ENCODE measurements at regions not wholly inside any gene's neighbourhood (a gene's known extent, or its start where the extent isn't known, plus 50 kb on each side); places are given as distances from the start of the nearest gene placed in this dataset.

DNA sequence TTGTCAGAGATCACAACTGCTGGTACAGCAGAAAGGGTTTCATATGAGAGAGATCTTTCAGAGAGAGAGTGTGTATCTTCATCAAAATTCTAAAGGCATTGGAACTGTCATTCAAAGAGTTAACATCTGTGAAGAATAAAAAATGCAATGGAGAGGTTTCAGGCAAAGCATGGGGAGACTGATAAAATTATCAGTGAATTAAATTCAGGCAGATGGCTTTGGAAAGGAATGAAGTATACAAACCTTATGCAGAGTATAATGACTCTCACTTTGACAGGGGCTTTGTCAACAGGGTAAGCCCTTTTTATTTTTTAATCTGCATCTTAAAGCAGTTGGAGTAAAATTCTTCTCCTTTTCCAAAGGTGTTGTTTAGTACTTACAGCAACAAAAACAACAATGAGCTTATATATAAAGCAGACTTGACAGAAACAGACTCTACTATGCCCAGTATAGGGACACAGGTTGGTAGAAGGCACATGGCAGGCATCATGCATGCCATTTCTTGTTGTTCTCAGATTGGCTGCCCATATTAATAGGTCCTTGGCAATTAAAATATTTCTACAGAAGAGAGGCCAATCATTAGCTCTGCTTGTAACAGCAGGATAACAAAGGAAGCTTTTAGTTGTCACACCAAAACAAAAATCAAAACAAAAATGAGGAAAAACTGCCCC is 54.9 kb upstream of the NXPH1 start:
- H3K36me3 ChIP-seq: no peaks in the 10 kb centered on the region
- H3K27me3 ChIP-seq: no peaks in the 10 kb centered on the region
- H3K4me3 ChIP-seq: no peak overlapping the region
- H3K4me1 ChIP-seq: no peaks in the 10 kb centered on the region
- H3K9me3 ChIP-seq: peaks cover 0 to 3% (median 0%) of the 10 kb centered on the region in 12 donors
- TF ChIP-seq POLR2A (IDR thresholded peaks at IDR 0.05): no peak
- TF ChIP-seq, protein P1, sequence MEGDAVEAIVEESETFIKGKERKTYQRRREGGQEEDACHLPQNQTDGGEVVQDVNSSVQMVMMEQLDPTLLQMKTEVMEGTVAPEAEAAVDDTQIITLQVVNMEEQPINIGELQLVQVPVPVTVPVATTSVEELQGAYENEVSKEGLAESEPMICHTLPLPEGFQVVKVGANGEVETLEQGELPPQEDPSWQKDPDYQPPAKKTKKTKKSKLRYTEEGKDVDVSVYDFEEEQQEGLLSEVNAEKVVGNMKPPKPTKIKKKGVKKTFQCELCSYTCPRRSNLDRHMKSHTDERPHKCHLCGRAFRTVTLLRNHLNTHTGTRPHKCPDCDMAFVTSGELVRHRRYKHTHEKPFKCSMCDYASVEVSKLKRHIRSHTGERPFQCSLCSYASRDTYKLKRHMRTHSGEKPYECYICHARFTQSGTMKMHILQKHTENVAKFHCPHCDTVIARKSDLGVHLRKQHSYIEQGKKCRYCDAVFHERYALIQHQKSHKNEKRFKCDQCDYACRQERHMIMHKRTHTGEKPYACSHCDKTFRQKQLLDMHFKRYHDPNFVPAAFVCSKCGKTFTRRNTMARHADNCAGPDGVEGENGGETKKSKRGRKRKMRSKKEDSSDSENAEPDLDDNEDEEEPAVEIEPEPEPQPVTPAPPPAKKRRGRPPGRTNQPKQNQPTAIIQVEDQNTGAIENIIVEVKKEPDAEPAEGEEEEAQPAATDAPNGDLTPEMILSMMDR (IDR thresholded peaks at IDR 0.05): no peak
- DNase-seq: no peak
- no peak overlapping the region for H3K27ac ChIP-seq
- ATAC-seq: no peak
- intact Hi-C loops (cut with DNase I): no loop called here

DNA sequence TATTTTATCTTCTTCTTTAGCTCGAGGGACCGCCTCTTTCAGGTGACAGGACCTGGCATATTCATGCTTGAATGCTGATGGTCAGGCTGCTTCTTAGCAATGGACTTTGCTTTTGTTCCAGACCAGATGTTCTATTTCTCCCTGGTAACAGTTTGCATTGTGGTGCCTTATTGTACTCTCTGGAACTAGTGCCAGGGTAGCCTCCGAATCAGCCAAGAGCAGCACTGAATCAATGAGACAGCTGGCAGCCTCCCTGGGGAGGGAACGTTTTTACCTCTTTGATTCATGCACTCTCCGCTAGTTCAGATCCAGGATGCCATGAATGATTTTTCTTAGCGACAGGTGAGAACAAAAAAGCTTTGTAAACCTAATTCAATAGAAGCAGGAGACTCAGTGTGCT is 54.1 kb upstream of the NXPH1 start:
- ATAC-seq (no peak), DNase-seq (no peak)
- no peak overlapping the region for H3K27ac ChIP-seq
- no peak overlapping the region for H3K4me3 ChIP-seq
- TF ChIP-seq, protein P1 (IDR thresholded peaks at IDR 0.05): no peak
- TF ChIP-seq POLR2A (IDR thresholded peaks at IDR 0.05): no peak
- no peaks in the 10 kb centered on the region for H3K4me1 ChIP-seq
- intact Hi-C loops (cut with DNase I): no loop called here
- WGBS, 4 donors: 54 to 65% (median 57%) methylated on average over 6 of the region's 6 CpGs
- H3K36me3 ChIP-seq: no peaks in the 10 kb centered on the region
- no peaks in the 10 kb centered on the region for H3K27me3 ChIP-seq
- peaks cover 0 to 3% (median 0%) of the 10 kb centered on the region in 12 donors for H3K9me3 ChIP-seq

GRCh38 chr7:8380130-8380529 is 53.3 kb upstream of the NXPH1 start:
- intact Hi-C loops (cut with DNase I): no loop called here
- ATAC-seq (no peak), DNase-seq (no peak)
- Histone ChIP-seq H3K4me3 (no peak overlapping the region), H3K27ac (no peak overlapping the region), H3K9me3 (peaks cover 0 to 3% (median 0%) of the 10 kb centered on the region in 12 donors), H3K4me1 (no peaks in the 10 kb centered on the region), H3K36me3 (no peaks in the 10 kb centered on the region), H3K27me3 (no peaks in the 10 kb centered on the region)
- no peak for TF ChIP-seq POLR2A (IDR thresholded peaks at IDR 0.05)
- TF ChIP-seq, protein P1 (IDR thresholded peaks at IDR 0.05): no peak
- WGBS, 4 donors: 9 to 49% (median 23%) methylated on average over 1 of the region's 1 CpG

DNA sequence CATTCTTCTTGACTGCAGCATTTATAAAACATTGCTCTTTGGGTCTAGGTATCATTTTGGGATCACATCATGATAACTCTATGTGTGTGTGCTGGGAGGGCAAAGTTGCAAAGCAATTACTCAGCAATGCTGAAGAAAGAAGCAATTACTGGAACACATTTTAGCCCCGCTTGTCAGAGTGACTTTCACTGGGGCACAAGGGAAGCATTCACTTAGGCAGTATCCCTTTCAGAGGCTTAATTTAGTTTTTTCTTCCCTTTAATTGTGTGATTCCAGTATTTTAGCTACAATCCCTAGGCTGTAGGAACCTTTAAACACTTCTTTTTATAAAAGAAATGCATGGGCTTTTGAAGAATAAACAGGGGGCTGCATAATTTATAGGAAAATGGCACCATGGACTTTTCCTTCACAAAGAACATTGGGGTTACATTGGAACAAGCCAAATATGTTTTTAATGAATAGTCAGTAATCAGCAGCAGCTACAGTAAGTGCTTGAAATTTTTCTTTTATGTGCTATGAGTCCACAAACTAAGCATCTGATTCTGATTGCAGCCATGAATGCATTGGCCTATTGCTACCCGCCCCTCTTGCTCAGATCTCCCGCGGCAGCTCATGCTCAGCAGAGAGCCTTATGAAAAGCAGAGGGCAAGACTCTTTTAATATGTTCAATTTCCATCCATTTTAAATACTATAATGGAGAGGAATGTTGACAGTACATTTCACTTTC is 51.2 kb upstream of the NXPH1 start:
- intact Hi-C loops (cut with DNase I): no loop called here
- WGBS, 4 donors: 69 to 90% (median 80%) methylated on average over 4 of the region's 4 CpGs
- no peak for ATAC-seq
- TF ChIP-seq, protein P1 (IDR thresholded peaks at IDR 0.05): no peak
- TF ChIP-seq POLR2A (IDR thresholded peaks at IDR 0.05): no peak
- Histone ChIP-seq H3K27ac (no peak overlapping the region), H3K4me3 (no peak overlapping the region), H3K9me3 (no peaks in the 10 kb centered on the region), H3K36me3 (no peaks in the 10 kb centered on the region), H3K27me3 (no peaks in the 10 kb centered on the region), H3K4me1 (no peaks in the 10 kb centered on the region)
- no peak for DNase-seq

Data from heart left ventricle (tissue), 16 donors.